ENCODE measurements at regions not wholly inside any gene's neighbourhood (a gene's known extent, or its start where the extent isn't known, plus 50 kb on each side); places are given as distances from the start of the nearest gene placed in this dataset.
A peak's percentile ranks its signal among the peaks of the same experiment; 100 is the strongest.

- Histone ChIP-seq H3K4me1 (ENCODE audit: insufficient read depth, low read length) (peaks cover 17% of the 10 kb centered on the region), H3K27me3 (ENCODE audit: insufficient read depth, low read length) (no peaks in the 10 kb centered on the region), H3K4me2 (ENCODE audit: low read length) (no peak overlapping the region), H3K4me3 (ENCODE audit: insufficient read depth, low read depth, low read length) (no peak overlapping the region), H2AFZ (ENCODE audit: low read depth, low read length) (no peak overlapping the region), H3K79me2 (ENCODE audit: insufficient read depth, low read length) (no peaks in the 10 kb centered on the region), H3K9ac (ENCODE audit: low read length) (no peak overlapping the region), H4K20me1 (ENCODE audit: insufficient read depth, low read length) (no peaks in the 10 kb centered on the region), H3K36me3 (ENCODE audit: insufficient read depth, low read length) (no peaks in the 10 kb centered on the region), H3K9me3 (ENCODE audit: insufficient read depth, low read depth, low read length) (no peaks in the 10 kb centered on the region), H3K27ac (ENCODE audit: low read depth, low read length) (no peak overlapping the region)
- no peaks in the 10 kb centered on the region for H3K27me3 Mint-ChIP-seq (ENCODE audit: low read depth, unreplicated experiment)
- peaks cover 43% of the 10 kb centered on the region for H3K4me1 Mint-ChIP-seq (ENCODE audit: low read depth, unreplicated experiment)
- TF ChIP-seq, protein P1, sequence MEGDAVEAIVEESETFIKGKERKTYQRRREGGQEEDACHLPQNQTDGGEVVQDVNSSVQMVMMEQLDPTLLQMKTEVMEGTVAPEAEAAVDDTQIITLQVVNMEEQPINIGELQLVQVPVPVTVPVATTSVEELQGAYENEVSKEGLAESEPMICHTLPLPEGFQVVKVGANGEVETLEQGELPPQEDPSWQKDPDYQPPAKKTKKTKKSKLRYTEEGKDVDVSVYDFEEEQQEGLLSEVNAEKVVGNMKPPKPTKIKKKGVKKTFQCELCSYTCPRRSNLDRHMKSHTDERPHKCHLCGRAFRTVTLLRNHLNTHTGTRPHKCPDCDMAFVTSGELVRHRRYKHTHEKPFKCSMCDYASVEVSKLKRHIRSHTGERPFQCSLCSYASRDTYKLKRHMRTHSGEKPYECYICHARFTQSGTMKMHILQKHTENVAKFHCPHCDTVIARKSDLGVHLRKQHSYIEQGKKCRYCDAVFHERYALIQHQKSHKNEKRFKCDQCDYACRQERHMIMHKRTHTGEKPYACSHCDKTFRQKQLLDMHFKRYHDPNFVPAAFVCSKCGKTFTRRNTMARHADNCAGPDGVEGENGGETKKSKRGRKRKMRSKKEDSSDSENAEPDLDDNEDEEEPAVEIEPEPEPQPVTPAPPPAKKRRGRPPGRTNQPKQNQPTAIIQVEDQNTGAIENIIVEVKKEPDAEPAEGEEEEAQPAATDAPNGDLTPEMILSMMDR (IDR thresholded peaks at IDR 0.05; ENCODE audit: insufficient read depth, low read depth, low read length) = no peak
- no peak for TF ChIP-seq EZH2 (IDR thresholded peaks at IDR 0.05; ENCODE audit: insufficient read depth, low read length)
- peaks cover 9% of the 10 kb centered on the region for H3K36me3 Mint-ChIP-seq (ENCODE audit: low read depth, unreplicated experiment)
- peak overlapping the region; percentile 63 for H3K27ac Mint-ChIP-seq (ENCODE audit: unreplicated experiment)
- no peak for DNase-seq (ENCODE audit: low read depth)
- H3K4me3 Mint-ChIP-seq (ENCODE audit: unreplicated experiment) = no peak overlapping the region
- peaks cover 4% of the 10 kb centered on the region for H3K9me3 Mint-ChIP-seq (ENCODE audit: unreplicated experiment)
- FAIRE-seq = no peak
Observed at GRCh38 chr1:94723463-94723862, 96.7 kb upstream of the SLC44A3 start.

DNA sequence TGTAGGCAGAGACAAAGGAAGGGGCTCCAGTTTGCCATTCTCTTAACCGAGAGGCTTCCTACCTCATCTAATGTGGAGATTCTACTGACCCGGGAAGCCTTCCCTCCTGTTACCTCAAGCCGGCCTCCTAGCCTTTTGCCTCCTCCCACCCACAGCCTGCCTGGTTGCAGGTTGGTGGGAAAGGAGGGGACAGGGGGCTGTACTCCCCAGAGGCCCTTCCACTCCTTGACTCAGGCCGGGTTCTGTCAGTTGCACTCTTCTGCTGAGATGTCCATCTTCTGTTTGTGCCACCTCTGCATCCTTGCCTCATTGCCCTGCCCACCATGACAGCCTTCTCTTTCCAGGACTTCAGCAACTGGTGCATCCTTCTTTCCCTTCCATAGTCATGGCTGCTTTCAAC is 98.0 kb upstream of the SLC44A3 start:
- no peak overlapping the region for H3K4me3 ChIP-seq (ENCODE audit: insufficient read depth, low read depth, low read length)
- H3K4me1 ChIP-seq (ENCODE audit: insufficient read depth, low read length) = peaks cover 4% of the 10 kb centered on the region
- no peaks in the 10 kb centered on the region for H3K79me2 ChIP-seq (ENCODE audit: insufficient read depth, low read length)
- no peak overlapping the region for H3K27ac ChIP-seq (ENCODE audit: low read depth, low read length)
- no peaks in the 10 kb centered on the region for H3K9me3 ChIP-seq (ENCODE audit: insufficient read depth, low read depth, low read length)
- H4K20me1 ChIP-seq (ENCODE audit: insufficient read depth, low read length) = no peaks in the 10 kb centered on the region
- TF ChIP-seq, protein P1 (IDR thresholded peaks at IDR 0.05; ENCODE audit: insufficient read depth, low read depth, low read length) = no peak
- no peak for TF ChIP-seq EZH2 (IDR thresholded peaks at IDR 0.05; ENCODE audit: insufficient read depth, low read length)
- no peaks in the 10 kb centered on the region for H3K27me3 ChIP-seq (ENCODE audit: insufficient read depth, low read length)
- no peak overlapping the region for H3K4me2 ChIP-seq (ENCODE audit: low read length)
- H3K36me3 ChIP-seq (ENCODE audit: insufficient read depth, low read length) = no peaks in the 10 kb centered on the region
- no peak overlapping the region for H3K27ac Mint-ChIP-seq (ENCODE audit: unreplicated experiment)
- peaks cover 30% of the 10 kb centered on the region for H3K4me1 Mint-ChIP-seq (ENCODE audit: low read depth, unreplicated experiment)
- no peak overlapping the region for H3K4me3 Mint-ChIP-seq (ENCODE audit: unreplicated experiment)
- no peak overlapping the region for H2AFZ ChIP-seq (ENCODE audit: low read depth, low read length)
- no peak overlapping the region for H3K9ac ChIP-seq (ENCODE audit: low read length)
- H3K36me3 Mint-ChIP-seq (ENCODE audit: low read depth, unreplicated experiment) = peaks cover 9% of the 10 kb centered on the region
- H3K27me3 Mint-ChIP-seq (ENCODE audit: low read depth, unreplicated experiment) = no peaks in the 10 kb centered on the region
- FAIRE-seq = no peak
- no peak for DNase-seq (ENCODE audit: low read depth)
- peaks cover 4% of the 10 kb centered on the region for H3K9me3 Mint-ChIP-seq (ENCODE audit: unreplicated experiment)

- H3K9me3 Mint-ChIP-seq (ENCODE audit: unreplicated experiment) = peaks cover 6% of the 10 kb centered on the region
- no peak for FAIRE-seq
- Histone ChIP-seq H3K79me2 (ENCODE audit: insufficient read depth, low read length) (no peaks in the 10 kb centered on the region), H3K4me2 (ENCODE audit: low read length) (no peak overlapping the region), H3K9me3 (ENCODE audit: insufficient read depth, low read depth, low read length) (no peaks in the 10 kb centered on the region), H3K4me3 (ENCODE audit: insufficient read depth, low read depth, low read length) (no peak overlapping the region), H3K27me3 (ENCODE audit: insufficient read depth, low read length) (no peaks in the 10 kb centered on the region), H4K20me1 (ENCODE audit: insufficient read depth, low read length) (no peaks in the 10 kb centered on the region), H3K4me1 (ENCODE audit: insufficient read depth, low read length) (no peaks in the 10 kb centered on the region), H3K36me3 (ENCODE audit: insufficient read depth, low read length) (no peaks in the 10 kb centered on the region), H3K27ac (ENCODE audit: low read depth, low read length) (no peak overlapping the region), H3K9ac (ENCODE audit: low read length) (no peak overlapping the region), H2AFZ (ENCODE audit: low read depth, low read length) (no peak overlapping the region)
- peaks cover 8% of the 10 kb centered on the region for H3K36me3 Mint-ChIP-seq (ENCODE audit: low read depth, unreplicated experiment)
- TF ChIP-seq, protein P1 (IDR thresholded peaks at IDR 0.05; ENCODE audit: insufficient read depth, low read depth, low read length) = no peak
- no peak for TF ChIP-seq EZH2 (IDR thresholded peaks at IDR 0.05; ENCODE audit: insufficient read depth, low read length)
- H3K4me3 Mint-ChIP-seq (ENCODE audit: unreplicated experiment) = no peak overlapping the region
- no peak for DNase-seq (ENCODE audit: low read depth)
- no peak overlapping the region for H3K27ac Mint-ChIP-seq (ENCODE audit: unreplicated experiment)
- H3K4me1 Mint-ChIP-seq (ENCODE audit: low read depth, unreplicated experiment) = peaks cover 23% of the 10 kb centered on the region
- no peaks in the 10 kb centered on the region for H3K27me3 Mint-ChIP-seq (ENCODE audit: low read depth, unreplicated experiment)
Observed at GRCh38 chr1:94721240-94721639, 98.9 kb upstream of the SLC44A3 start.
